HepG2 (cell line): ENCODE measurements at regions not wholly inside any gene's neighbourhood (a gene's known extent, or its start where the extent isn't known, plus 50 kb on each side); places are given as distances from the start of the nearest gene placed in this dataset.

ENCODE experiments used
- ATAC-seq: fragments of 200-7000 bp; cut with Tn5 transposase; 3 replicates; pipeline ENCODE4 v1.9.1; 2020; ENCODE audit warnings: mild to moderate bottlenecking, moderate library complexity
- BruUV-seq: library from RNA; stranded (reverse); fragments of 400-500 nt; replicated peaks from 2 replicates; lab custom pipeline; 2021; lab: Mats Ljungman, UMichigan
- CTCF ChIA-PET: fragments of 300-600 bp; formaldehyde crosslinking; extraction: SDS; loops from one replicate; lab custom pipeline; 2021; ENCODE audit warnings: low total read pairs, inconsistent platforms, low intra/inter-chr PET ratio; lab: Yijun Ruan, JAX
- POLR2A ChIA-PET: fragments of 350-600 bp; sonication (Branson Sonifier 250); formaldehyde crosslinking; loops from one replicate; lab custom pipeline; 2020; ENCODE audit warnings: antibody characterized with exemption, inconsistent platforms; lab: Yijun Ruan, JAX
- DNase-seq: peaks from one replicate; pipeline ENCODE4 v3.0.0-alpha.2; 2015; ENCODE audit warnings: low spot score
- FAIRE-seq: peaks from 3 replicates; lab custom pipeline; 2011; peaks lifted over from hg19 to GRCh38; lab: Jason Lieb, UNC
- H2AFZ ChIP-seq: one replicate; pipeline ENCODE4 v1.6.1; 2011; ENCODE audit warnings: low read length, inconsistent platforms
- H3K27ac ChIP-seq: fragments of 300-600 bp; 3 replicates; pipeline ENCODE4 v1.8.0; 2011; ENCODE audit warnings: mixed run types, mild to moderate bottlenecking, mixed read lengths, low read length, inconsistent platforms; ENCODE audit not compliant: insufficient read depth; ENCODE audit errors: extremely low read length
- H3K27me3 ChIP-seq, 2 experiments: fragments of 200-600 bp in 1 of 2; 2 replicates in 1 of 2; 3 replicates in 1 of 2; pipeline versions ENCODE4 v1.6.0 to v1.8.0; 2011; ENCODE audit warnings: low read length in 2 of 2, mild to moderate bottlenecking in 2 of 2, moderate library complexity in 2 of 2, inconsistent platforms in 1 of 2; ENCODE audit not compliant: insufficient read depth in 2 of 2, control insufficient read depth in 1 of 2
- H3K36me3 ChIP-seq, 2 experiments: fragments of 200-600 bp in 1 of 2; replicated peaks in 1 of 2; 2 replicates in 1 of 2; 3 replicates in 1 of 2; pipeline versions ENCODE4 v1.5.1 to v1.8.0; 2011; ENCODE audit warnings: low read length in 2 of 2, inconsistent platforms in 1 of 2; ENCODE audit not compliant: insufficient read depth in 2 of 2, control insufficient read depth in 1 of 2
- H3K4me1 ChIP-seq: 2 replicates; pipeline ENCODE4 v1.5.1; 2012; ENCODE audit warnings: low read length, inconsistent platforms; ENCODE audit not compliant: insufficient read depth
- H3K4me2 ChIP-seq: 2 replicates; pipeline ENCODE4 v1.6.0; 2011; ENCODE audit warnings: low read depth, low read length, inconsistent platforms
- H3K4me3 ChIP-seq, 3 experiments: fragments of 200-600 bp in 1 of 3; sonication (generic), shearing (Covaris generic) in 1 of 3; replicated peaks in 1 of 3; 2 replicates each; pipeline ENCODE4 v1.5.1; 2011 to 2016; ENCODE audit warnings: low read length in 3 of 3, inconsistent platforms in 2 of 3, low read depth in 2 of 3, mild to moderate bottlenecking in 2 of 3, control low read depth in 1 of 3, mixed read lengths in 1 of 3; ENCODE audit not compliant: insufficient read depth in 1 of 3
- H3K79me2 ChIP-seq: one replicate; pipeline ENCODE4 v1.6.1; 2011; ENCODE audit warnings: low read length, inconsistent platforms; ENCODE audit not compliant: insufficient read depth
- H3K9ac ChIP-seq: 2 replicates; pipeline ENCODE4 v1.6.0; 2011; ENCODE audit warnings: mild to moderate bottlenecking, low read depth, low read length, inconsistent platforms; ENCODE audit not compliant: insufficient read depth
- H3K9me3 ChIP-seq: 2 replicates; pipeline ENCODE4 v1.5.1; 2012; ENCODE audit warnings: mild to moderate bottlenecking, low read length
- H4K20me1 ChIP-seq: 2 replicates; pipeline ENCODE4 v1.6.0; 2011; ENCODE audit warnings: inconsistent platforms, mild to moderate bottlenecking, low read length, moderate library complexity; ENCODE audit not compliant: insufficient read depth
- ARNT2 ChIP-seq: sonication (generic); formaldehyde crosslinking; IDR thresholded peaks from 2 replicates; pipeline ENCODE4 v1.8.0; 2022; ENCODE audit warnings: mild to moderate bottlenecking, low read depth, missing genetic modification reagents, moderate library complexity
- KDM5A ChIP-seq: fragments of 200-600 bp; sonication (generic); IDR thresholded peaks from 2 replicates; pipeline ENCODE4 v1.7.0; 2018; ENCODE audit warnings: antibody characterized with exemption, mild to moderate bottlenecking, low read length, borderline replicate concordance
- KLF6 ChIP-seq: IDR thresholded peaks from 2 replicates; pipeline ENCODE4 v1.8.0; 2016; ENCODE audit warnings: missing biosample characterization, missing genetic modification reagents
- RFX5 ChIP-seq: IDR thresholded peaks from 2 replicates; pipeline ENCODE4 v1.6.1; 2011; ENCODE audit warnings: low read depth, low read length, improper control_type of control experiment
- RORA ChIP-seq: sonication (generic); formaldehyde crosslinking; IDR thresholded peaks from 2 replicates; pipeline ENCODE4 v1.5.0; 2020; ENCODE audit warnings: mild to moderate bottlenecking, missing genetic modification reagents, moderate library complexity
- SSRP1 ChIP-seq: IDR thresholded peaks from 2 replicates; pipeline ENCODE4 v1.6.1; 2016; ENCODE audit warnings: control low read depth
- ZMYM2 ChIP-seq: sonication (generic); formaldehyde crosslinking; IDR thresholded peaks from 2 replicates; pipeline ENCODE4 v1.8.0; 2022; ENCODE audit warnings: mild to moderate bottlenecking, missing genetic modification reagents
- WGBS: methylation state at CpG from one replicate; pipeline ENCODE4 v1.1.6; 2017; ENCODE audit warnings: low lambda C conversion rate; 5-methylcytosine and 5-hydroxymethylcytosine counted together
- in situ Hi-C: cut with HindIII; loops from 2 replicates; pipeline ENCODE4 v1.10.0; 2017; ENCODE audit warnings: low pct_unique_long_range_greater_than_20kb; ENCODE audit not compliant: extremely low pct_ligation_motif_present
- intact Hi-C: fragments of 100-400 bp; cut with micrococcal nuclease; formaldehyde crosslinking; loops from one replicate; pipeline ENCODE4 v1.10.0; 2022; ENCODE audit not compliant: unreplicated experiment
- TF ChIP-seq, protein P1 (sequence below): fragments of 450-650 bp; IDR thresholded peaks from 2 replicates; pipeline ENCODE4 v1.6.1; 2017

DNA sequence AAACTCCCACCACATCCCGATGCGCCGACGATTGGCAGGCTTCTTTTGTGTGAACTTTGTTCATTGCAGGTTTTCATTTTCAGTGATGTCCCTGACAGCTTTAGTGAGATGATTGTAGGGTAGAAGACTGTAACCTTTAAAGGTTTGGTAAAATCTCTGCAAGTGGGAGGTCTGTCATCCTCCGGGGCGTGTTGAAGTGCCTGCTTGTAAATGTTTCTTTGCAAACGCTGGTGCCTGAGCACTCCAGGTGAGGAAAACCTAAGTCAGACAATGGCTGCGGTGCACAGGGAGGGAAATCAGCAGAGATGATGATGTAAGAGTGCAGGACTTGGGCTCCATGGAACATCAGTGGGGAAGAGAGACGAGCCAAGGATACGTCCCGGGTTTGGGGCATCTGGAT is 228.1 kb downstream of the DRD1 start (continued):
- TF ChIP-seq KDM5A = no peak
- TF ChIP-seq SSRP1 = no peak
- TF ChIP-seq, all 625 proteins: peak for 0

DNA sequence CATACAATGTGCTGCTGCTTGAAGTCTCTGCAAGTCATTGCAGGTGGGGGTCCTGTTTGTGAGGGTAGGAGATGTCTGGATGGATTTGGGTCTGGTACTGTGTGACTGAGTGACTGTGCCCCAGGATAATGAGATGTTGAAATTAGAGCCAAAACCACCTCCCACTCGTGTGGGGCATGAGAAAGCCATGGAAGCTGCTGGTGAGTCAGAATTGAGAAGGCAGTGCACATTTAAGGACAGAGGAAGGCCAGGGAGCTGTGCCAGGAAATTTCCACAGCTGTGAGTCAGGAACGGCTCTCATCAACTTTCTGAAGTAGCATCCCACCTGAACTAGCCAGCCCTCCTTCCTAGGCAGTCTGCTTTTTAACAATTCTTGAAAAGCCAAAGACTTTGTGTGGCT is 229.8 kb downstream of the DRD1 start:
- Histone ChIP-seq H3K9ac (no peak overlapping the region), H3K9me3 (no peaks in the 10 kb centered on the region), H2AFZ (no peak overlapping the region), H3K4me3 (no peak overlapping the region), H4K20me1 (no peaks in the 10 kb centered on the region), H3K4me1 (no peaks in the 10 kb centered on the region), H3K36me3 (no peaks in the 10 kb centered on the region), H3K4me2 (no peak overlapping the region), H3K27me3 (peaks cover 2 to 11% of the 10 kb centered on the region in 2 experiments; a peak in 2 of 5 replicates), H3K27ac (no peak overlapping the region), H3K79me2 (no peaks in the 10 kb centered on the region)
- 0% methylated on average over 2 of the region's 2 CpGs for WGBS
- in situ Hi-C loops (no loop called here), intact Hi-C loops (no loop called here)
- no peak for FAIRE-seq
- no peak for DNase-seq
- TF ChIP-seq, protein P1, sequence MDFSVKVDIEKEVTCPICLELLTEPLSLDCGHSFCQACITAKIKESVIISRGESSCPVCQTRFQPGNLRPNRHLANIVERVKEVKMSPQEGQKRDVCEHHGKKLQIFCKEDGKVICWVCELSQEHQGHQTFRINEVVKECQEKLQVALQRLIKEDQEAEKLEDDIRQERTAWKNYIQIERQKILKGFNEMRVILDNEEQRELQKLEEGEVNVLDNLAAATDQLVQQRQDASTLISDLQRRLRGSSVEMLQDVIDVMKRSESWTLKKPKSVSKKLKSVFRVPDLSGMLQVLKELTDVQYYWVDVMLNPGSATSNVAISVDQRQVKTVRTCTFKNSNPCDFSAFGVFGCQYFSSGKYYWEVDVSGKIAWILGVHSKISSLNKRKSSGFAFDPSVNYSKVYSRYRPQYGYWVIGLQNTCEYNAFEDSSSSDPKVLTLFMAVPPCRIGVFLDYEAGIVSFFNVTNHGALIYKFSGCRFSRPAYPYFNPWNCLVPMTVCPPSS = no peak
- no TSS peak for BruUV-seq
- no peak for ATAC-seq
- ChIA-PET CTCF (no interaction called here), POLR2A (no interaction called here)

DNA sequence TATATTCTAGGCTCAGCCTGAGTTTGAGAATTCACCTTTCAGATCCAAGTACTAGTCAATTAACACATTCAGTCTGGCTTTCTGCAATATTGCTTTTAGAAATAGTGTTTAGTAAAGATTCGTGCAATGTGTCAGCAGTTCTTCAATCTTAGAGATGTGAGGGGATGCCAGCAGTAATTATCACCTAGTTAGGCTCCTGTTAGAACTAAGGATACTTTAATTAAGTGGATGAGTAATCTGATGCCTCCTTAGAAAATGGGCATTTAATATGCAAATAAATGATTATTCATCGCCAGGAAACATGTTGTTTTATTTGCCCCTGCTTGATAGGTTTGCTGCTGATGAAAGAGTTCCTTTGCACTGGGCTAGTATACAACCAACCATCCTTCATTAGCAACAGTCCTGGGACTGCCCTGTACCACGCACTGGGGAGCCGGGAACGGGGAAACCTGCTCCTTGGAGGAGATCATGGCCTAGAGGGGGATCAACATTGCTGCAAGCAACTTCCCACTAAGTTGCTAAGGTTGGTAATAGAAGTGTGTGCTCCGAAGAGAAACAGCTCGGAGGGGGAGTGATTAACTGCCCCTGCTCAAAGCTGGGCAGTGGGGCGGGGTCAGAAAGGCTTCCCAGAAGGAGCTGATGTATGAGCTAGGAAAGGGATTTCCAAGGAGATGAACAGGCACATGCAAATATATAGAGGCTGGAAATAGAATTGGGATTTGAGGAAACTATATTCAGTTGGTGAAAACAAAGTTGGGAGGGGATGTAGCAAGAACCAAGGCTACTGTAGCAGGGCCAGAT is 231.8 kb downstream of the DRD1 start:
- intact Hi-C loops = no loop called here
- H3K36me3 ChIP-seq = no peaks in the 10 kb centered on the region
- no TSS peak for BruUV-seq
- TF ChIP-seq RORA (CRISPR knock-in tag) (no peak), ZMYM2 (no peak), RFX5 (no peak), ARNT2 (no peak), KLF6 (CRISPR knock-in tag) (no peak)
- TF ChIP-seq, all 625 proteins: peak for 0
- Histone ChIP-seq H2AFZ (no peak overlapping the region), H3K4me3 (no peak overlapping the region), H3K9me3 (no peaks in the 10 kb centered on the region), H3K27ac (no peak overlapping the region), H3K27me3 (peaks cover 2 to 14% of the 10 kb centered on the region in 2 experiments; a peak in 3 of 5 replicates), H4K20me1 (no peaks in the 10 kb centered on the region), H3K4me1 (no peaks in the 10 kb centered on the region), H3K4me2 (no peak overlapping the region), H3K79me2 (no peaks in the 10 kb centered on the region), H3K9ac (no peak overlapping the region)
- ChIA-PET POLR2A (no interaction called here), CTCF (no interaction called here)
- no peak for FAIRE-seq
- WGBS = 24% methylated on average over 8 of the region's 8 CpGs
- no peak for ATAC-seq
- no peak for DNase-seq
- in situ Hi-C loops = no loop called here
